ENCODE measurements at regions not wholly inside any gene's neighbourhood (a gene's known extent, or its start where the extent isn't known, plus 50 kb on each side); places are given as distances from the start of the nearest gene placed in this dataset.
"Not testable (repeated sequence)": the region's sequence is repeated elsewhere in the genome, so short reads cannot be mapped to it uniquely, and the experiment has no call there.

DNA sequence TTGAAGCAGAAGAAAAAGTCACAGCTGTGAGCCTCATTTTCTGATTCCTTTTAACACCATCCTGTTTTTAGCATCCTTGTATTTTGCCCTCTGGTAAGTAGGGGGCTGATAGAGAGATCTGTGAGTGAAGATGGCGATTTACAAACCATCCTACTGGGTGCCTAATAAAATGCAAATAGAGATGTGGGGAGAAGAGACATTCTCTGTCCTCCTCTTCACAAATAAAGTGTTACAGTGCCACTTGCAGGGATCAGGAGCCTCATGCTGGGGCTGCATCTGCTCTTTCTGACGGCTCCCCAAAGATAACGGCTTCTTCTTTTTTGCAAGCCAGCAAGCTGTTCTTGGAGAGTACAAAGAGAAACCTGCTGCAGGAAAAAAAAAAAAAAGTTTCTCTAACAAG, 418.6 kb downstream of the TOX3 start:
- no peaks in the 10 kb centered on the region for H3K9me3 Mint-ChIP-seq
- no peaks in the 10 kb centered on the region for H3K36me3 Mint-ChIP-seq (ENCODE audit: low read depth)
- no peak overlapping the region for H3K27ac Mint-ChIP-seq
- H3K4me3 Mint-ChIP-seq: no peak overlapping the region
- H3K4me1 Mint-ChIP-seq: no peaks in the 10 kb centered on the region
- ATAC-seq (no peak), DNase-seq (no peak)
- no peaks in the 10 kb centered on the region for H3K27me3 Mint-ChIP-seq

DNA sequence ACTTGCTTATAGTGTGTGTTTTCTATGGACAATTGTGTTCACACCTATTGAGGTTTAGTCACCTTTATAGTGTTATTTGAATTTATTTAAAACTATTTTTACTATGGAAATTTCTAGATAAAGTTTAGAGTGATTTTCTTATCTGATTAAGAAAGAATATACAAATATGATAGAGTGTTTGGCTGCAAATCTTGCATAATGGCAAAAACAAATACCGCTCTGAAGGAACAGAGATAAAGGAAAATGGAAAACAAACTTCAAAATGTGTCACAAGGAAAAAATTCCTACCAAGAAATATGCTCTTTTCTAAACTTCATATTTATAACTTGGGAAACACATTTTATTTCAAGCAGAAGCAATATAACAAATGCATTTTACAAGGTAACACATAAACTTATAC, 423.1 kb downstream of the TOX3 start:
- no peak overlapping the region for H3K27ac Mint-ChIP-seq

DNA sequence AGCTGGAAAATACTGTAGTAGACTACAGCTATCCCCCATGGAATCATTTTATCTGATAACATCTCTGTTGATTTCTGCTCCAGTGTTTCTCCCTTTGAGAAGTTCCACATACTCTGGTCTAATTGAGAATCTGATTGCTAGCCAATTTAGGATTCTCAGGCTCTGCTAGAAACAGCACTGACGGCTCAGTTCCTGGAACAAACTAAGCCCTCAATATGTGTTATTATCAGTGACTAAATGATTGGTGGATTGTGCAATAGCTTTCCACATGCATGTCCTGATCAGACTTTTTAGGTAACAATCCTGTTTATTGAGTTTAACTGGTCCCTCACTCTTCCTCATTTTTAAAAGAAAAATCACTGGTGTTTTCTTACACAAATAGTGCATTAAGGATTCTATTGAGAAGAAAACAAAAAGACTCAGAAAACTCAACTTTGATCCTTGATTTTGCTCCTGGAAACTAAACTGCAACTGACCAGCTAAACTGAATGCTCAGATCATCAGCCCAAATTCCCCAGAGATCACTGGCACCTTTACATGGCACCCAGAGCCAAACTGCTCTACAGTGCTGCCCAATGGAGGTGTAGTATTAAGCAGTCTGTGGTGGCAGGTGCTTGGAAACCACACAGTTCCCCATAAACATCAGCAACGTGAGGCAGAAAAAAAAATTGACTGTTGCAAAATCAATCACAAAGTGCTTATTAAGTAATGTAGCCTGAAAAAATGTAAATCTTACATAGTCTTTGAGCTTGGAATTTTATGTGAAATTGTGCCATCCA, 423.7 kb downstream of the TOX3 start:
- no peak for ATAC-seq
- Mint-ChIP-seq H3K4me1 (no peaks in the 10 kb centered on the region), H3K27ac (no peak overlapping the region), H3K27me3 (no peaks in the 10 kb centered on the region), H3K36me3 (ENCODE audit: low read depth) (no peaks in the 10 kb centered on the region), H3K4me3 (no peak overlapping the region), H3K9me3 (peaks cover 19% of the 10 kb centered on the region)
- DNase-seq: no peak

More for the DNA sequence above, 423.1 kb downstream of the TOX3 start:
- no peak for DNase-seq
- H3K36me3 Mint-ChIP-seq (ENCODE audit: low read depth): no peaks in the 10 kb centered on the region
- peaks cover 19% of the 10 kb centered on the region for H3K9me3 Mint-ChIP-seq
- no peak overlapping the region for H3K4me3 Mint-ChIP-seq
- no peak for ATAC-seq
- H3K4me1 Mint-ChIP-seq: no peaks in the 10 kb centered on the region
- H3K27me3 Mint-ChIP-seq: no peaks in the 10 kb centered on the region

DNA sequence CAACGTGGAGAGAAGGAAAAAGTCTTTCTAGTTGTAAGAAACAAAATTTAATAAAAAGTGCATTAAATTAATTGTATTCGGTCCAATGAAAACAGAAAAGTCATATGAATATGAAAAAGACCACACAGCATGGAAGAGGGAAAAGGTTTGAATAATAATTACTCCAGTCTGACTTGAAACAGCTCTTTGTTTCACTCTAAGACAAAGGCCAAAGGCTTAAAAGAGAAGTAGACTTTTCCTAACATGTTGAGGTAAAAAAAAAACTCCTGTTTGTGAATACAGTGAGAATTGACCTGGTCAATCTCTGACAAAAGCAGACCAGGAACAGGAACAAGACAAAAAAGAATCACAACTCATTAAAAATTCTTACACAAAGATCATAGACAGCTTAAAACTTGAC, 429.8 kb downstream of the TOX3 start:
- no peaks in the 10 kb centered on the region for H3K4me1 Mint-ChIP-seq
- H3K27ac Mint-ChIP-seq: no peak overlapping the region
- no peaks in the 10 kb centered on the region for H3K27me3 Mint-ChIP-seq
- DNase-seq (no peak), ATAC-seq (no peak)
- H3K36me3 Mint-ChIP-seq (ENCODE audit: low read depth): no peaks in the 10 kb centered on the region
- H3K4me3 Mint-ChIP-seq: no peak overlapping the region
- peaks cover 43% of the 10 kb centered on the region for H3K9me3 Mint-ChIP-seq

- H3K4me3 Mint-ChIP-seq: no peak overlapping the region
- no peak overlapping the region for H3K27ac Mint-ChIP-seq
- peaks cover 31% of the 10 kb centered on the region for H3K9me3 Mint-ChIP-seq
- no peaks in the 10 kb centered on the region for H3K36me3 Mint-ChIP-seq (ENCODE audit: low read depth)
- H3K27me3 Mint-ChIP-seq: no peaks in the 10 kb centered on the region
- no peak for DNase-seq
- H3K4me1 Mint-ChIP-seq: no peaks in the 10 kb centered on the region
- no peak for ATAC-seq
Measured at GRCh38 chr16:52114379-52114778, 432.6 kb downstream of the TOX3 start.

DNA sequence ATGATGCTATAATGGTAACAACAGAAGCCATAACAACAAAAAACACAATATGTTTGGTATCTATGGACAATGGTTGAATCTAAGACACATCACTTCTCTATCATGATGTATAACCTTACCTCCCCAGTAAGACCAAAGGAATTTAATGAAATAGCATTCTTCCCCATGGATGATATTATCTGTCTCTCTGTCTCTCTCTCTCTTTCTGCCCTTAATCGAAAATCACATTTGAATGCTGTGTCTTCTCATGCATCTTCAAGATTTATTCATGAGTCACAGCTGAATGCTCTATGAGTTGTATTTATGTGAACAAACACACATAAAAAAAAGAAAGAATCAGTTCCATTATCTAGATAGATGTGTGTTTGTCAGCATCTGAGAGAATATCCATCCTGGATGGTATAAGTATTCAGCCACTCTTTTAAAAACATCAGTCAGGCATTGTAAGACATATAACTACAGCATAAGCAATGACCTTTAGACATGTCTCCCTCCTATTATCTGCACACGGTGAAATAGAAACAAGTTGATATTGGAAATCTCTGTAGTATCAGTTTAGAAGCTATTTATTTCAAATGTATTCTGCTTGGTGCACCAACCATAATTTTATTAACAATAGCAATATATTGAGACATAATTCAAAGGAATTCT, 433.3 kb downstream of the TOX3 start:
- Mint-ChIP-seq H3K4me1 (no peaks in the 10 kb centered on the region), H3K4me3 (no peak overlapping the region), H3K9me3 (peaks cover 27% of the 10 kb centered on the region), H3K36me3 (ENCODE audit: low read depth) (no peaks in the 10 kb centered on the region), H3K27ac (no peak overlapping the region), H3K27me3 (no peaks in the 10 kb centered on the region)
- no peak for DNase-seq
- ATAC-seq: no peak

- not testable (repeated sequence) for H3K27me3 Mint-ChIP-seq; H3K36me3 Mint-ChIP-seq (ENCODE audit: low read depth); H3K4me3 Mint-ChIP-seq; H3K4me1 Mint-ChIP-seq; DNase-seq; H3K27ac Mint-ChIP-seq; ATAC-seq
- H3K9me3 Mint-ChIP-seq: peaks cover 14% of the 10 kb centered on the region
Measured at GRCh38 chr16:52104993-52105392, 441.9 kb downstream of the TOX3 start.

DNA sequence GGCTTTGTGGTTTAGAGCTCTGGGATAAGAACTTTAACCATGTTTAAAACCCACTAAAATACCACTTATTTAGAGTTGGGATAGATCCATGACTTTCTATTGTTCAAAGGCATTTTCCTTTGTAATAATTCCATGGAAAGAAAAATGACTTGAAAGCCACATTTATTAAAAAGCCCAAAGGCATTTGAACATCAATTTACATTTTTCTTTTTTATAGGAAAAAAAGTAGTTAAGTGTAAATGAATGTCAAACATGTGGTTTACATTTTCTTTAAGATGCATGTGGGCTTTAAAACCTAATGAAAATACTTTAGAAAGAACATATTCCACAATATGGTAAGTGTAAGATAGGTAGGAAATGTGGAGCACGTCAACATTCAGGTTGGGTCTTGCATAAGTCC, 443.2 kb downstream of the TOX3 start:
- ATAC-seq (no peak), DNase-seq (no peak)
- H3K9me3 Mint-ChIP-seq: peaks cover 14% of the 10 kb centered on the region
- no peak overlapping the region for H3K4me3 Mint-ChIP-seq
- H3K4me1 Mint-ChIP-seq: no peaks in the 10 kb centered on the region
- H3K36me3 Mint-ChIP-seq (ENCODE audit: low read depth): no peaks in the 10 kb centered on the region
- H3K27ac Mint-ChIP-seq: no peak overlapping the region
- H3K27me3 Mint-ChIP-seq: no peaks in the 10 kb centered on the region

DNA sequence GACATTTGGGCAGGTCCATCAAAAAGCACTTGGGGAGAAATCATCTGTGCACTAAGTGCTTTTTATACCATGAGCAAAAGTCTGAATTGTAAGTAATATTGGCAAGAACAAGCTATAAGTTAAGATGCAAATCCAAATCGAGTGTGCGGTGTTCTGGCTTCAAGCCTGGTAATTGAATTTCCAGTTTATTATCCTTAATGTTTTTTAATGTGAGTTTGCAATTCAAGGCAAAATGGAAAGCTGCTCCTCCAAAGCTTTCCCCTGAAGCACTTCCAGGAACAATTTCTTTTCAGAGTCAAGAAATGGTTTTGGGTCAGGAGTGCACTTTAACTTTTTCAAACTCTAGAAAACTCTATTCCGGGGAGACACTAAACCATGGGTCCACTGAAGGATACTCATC, 445.7 kb downstream of the TOX3 start:
- Mint-ChIP-seq H3K27ac (no peak overlapping the region), H3K27me3 (no peaks in the 10 kb centered on the region), H3K4me1 (no peaks in the 10 kb centered on the region), H3K36me3 (ENCODE audit: low read depth) (no peaks in the 10 kb centered on the region), H3K4me3 (no peak overlapping the region), H3K9me3 (peaks cover 14% of the 10 kb centered on the region)
- ATAC-seq (no peak), DNase-seq (no peak)

DNA sequence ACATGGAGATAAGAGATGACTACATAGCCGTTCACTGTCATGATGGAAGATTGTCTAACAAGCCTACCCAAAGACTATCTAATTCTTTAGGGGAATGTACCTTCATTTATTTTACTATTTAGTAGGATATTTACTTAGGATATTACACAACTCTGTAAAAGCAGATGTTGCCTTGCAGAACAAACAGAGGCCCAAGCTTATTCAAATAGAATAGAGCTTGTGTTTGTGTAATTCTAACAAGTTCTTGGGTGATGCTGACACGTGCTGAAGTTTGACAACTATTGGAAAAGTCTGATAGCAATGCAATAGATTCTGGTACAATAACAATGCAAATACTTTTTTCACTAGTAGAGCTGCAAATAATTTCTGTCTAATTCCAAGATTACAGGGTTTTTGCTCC, 447.6 kb downstream of the TOX3 start:
- DNase-seq: no peak
- H3K9me3 Mint-ChIP-seq: peaks cover 10% of the 10 kb centered on the region
- no peak for ATAC-seq
- no peak overlapping the region for H3K4me3 Mint-ChIP-seq
- H3K27me3 Mint-ChIP-seq: no peaks in the 10 kb centered on the region
- H3K4me1 Mint-ChIP-seq: no peaks in the 10 kb centered on the region
- no peak overlapping the region for H3K27ac Mint-ChIP-seq
- H3K36me3 Mint-ChIP-seq (ENCODE audit: low read depth): no peaks in the 10 kb centered on the region

- no peaks in the 10 kb centered on the region for H3K36me3 Mint-ChIP-seq (ENCODE audit: low read depth)
- no peak overlapping the region for H3K4me3 Mint-ChIP-seq
- H3K27me3 Mint-ChIP-seq: no peaks in the 10 kb centered on the region
- H3K4me1 Mint-ChIP-seq: no peaks in the 10 kb centered on the region
- DNase-seq (no peak), ATAC-seq (no peak)
- H3K27ac Mint-ChIP-seq: no peak overlapping the region
- no peaks in the 10 kb centered on the region for H3K9me3 Mint-ChIP-seq
Measured at GRCh38 chr16:52095471-52095870, 451.5 kb downstream of the TOX3 start.

GRCh38 chr16:52092126-52092525, 454.8 kb downstream of the TOX3 start:
- Mint-ChIP-seq H3K9me3 (no peaks in the 10 kb centered on the region), H3K4me3 (no peak overlapping the region), H3K27ac (no peak overlapping the region), H3K4me1 (no peaks in the 10 kb centered on the region), H3K27me3 (no peaks in the 10 kb centered on the region), H3K36me3 (ENCODE audit: low read depth) (no peaks in the 10 kb centered on the region)
- no peak for DNase-seq
- ATAC-seq: no peak

DNA sequence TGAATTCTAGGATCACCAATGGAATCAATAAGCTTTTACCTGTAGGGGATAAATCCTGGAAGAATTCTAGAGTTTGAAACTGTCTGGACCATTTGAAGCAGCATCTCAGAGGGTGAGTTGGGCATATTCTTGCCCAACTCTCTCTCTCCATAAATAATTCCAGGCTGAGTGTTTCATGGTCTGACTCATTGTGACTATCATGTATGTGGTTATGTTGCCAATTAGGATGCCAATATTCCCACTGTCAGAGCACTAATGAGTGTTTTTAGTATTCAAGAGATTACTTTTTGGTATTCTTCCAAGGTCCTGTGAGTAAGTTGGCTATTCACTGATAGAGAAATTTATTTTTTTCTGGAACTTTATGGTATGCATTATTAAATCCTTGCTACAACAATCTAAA, 456.9 kb downstream of the TOX3 start:
- Mint-ChIP-seq H3K36me3 (ENCODE audit: low read depth) (no peaks in the 10 kb centered on the region), H3K27ac (no peak overlapping the region), H3K4me1 (no peaks in the 10 kb centered on the region), H3K9me3 (peaks cover 3% of the 10 kb centered on the region), H3K4me3 (no peak overlapping the region), H3K27me3 (no peaks in the 10 kb centered on the region)
- no peak for ATAC-seq
- DNase-seq: no peak

DNA sequence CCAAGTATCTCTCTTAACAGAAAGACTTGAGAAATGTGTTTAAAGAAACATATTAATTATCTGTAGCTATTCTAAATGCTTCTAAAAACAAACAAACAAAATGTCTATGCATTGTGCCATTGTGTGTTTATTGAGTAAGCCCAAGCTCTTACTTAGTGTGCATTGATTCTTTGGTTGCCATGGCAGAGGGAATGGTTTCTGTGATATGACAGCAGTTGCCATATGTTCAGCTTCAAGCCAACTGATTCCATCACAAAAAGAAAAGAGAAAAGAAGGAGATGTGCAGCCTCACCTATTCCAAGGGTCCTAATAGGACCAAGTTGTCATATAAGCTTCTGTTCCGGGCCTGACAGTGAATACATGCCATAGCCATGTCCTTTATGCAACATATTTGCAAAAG, 457.5 kb downstream of the TOX3 start:
- H3K4me3 Mint-ChIP-seq: no peak overlapping the region

GRCh38 chr16:52086901-52087300, 460.0 kb downstream of the TOX3 start:
- Mint-ChIP-seq H3K27me3 (no peaks in the 10 kb centered on the region), H3K9me3 (peaks cover 3% of the 10 kb centered on the region), H3K27ac (no peak overlapping the region), H3K4me3 (no peak overlapping the region), H3K4me1 (no peaks in the 10 kb centered on the region), H3K36me3 (ENCODE audit: low read depth) (no peaks in the 10 kb centered on the region)
- no peak for DNase-seq
- no peak for ATAC-seq

More for the DNA sequence above, 457.5 kb downstream of the TOX3 start:
- Mint-ChIP-seq H3K27me3 (no peaks in the 10 kb centered on the region), H3K4me1 (no peaks in the 10 kb centered on the region), H3K27ac (no peak overlapping the region), H3K36me3 (ENCODE audit: low read depth) (no peaks in the 10 kb centered on the region), H3K9me3 (peaks cover 3% of the 10 kb centered on the region)
- ATAC-seq (no peak), DNase-seq (no peak)
